GM10266 (cell line): ENCODE measurements at regions not wholly inside any gene's neighbourhood (a gene's known extent, or its start where the extent isn't known, plus 50 kb on each side); places are given as distances from the start of the nearest gene placed in this dataset.

Experiments
- DNase-seq: peaks from one replicate; pipeline ENCODE4 v3.0.0; 2012; ENCODE audit errors: extremely low spot score
- CTCF ChIP-seq: IDR thresholded peaks from 2 replicates; pipeline ENCODE4 v1.5.1; 2012; ENCODE audit warnings: mild to moderate bottlenecking, low read depth; ENCODE audit not compliant: control insufficient read depth, insufficient read depth; ENCODE audit errors: missing control alignments

GRCh38 chr3:117644203-117644602, 934.6 kb downstream of the TUSC7 start:
- DNase-seq: no peak
- TF ChIP-seq CTCF: no peak

DNA sequence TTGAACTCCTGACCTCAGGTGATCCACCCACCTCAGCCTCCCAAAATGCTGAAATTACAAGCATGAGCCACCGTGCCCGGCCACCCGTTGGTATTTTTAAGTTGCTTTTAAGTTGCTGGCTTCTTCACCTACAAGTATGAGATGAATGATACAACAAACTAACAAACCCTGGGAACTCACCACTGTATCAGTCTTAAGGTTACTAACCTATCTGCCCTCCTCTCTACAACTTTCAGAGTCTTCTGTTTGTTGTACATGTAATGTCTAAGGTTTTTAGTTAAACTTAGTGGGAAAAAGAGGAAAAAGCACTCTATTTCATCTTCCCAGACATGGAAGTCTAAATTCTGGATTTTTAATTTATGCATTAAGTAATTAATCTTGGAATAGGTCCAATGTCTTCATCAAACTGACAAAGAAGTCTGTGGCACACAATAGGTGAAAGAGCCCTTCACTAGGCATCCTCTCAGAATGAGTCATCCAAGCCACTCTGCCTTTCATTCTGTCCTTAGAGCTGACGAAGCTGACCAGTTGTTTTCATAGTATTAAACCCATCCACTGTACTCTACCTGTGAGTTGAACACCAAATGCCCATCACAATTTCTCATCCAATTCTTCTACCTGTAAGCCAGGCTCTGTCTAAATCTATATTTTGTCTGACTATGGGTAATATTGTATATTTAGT, 936.1 kb downstream of the TUSC7 start:
- no peak for DNase-seq
- no peak for TF ChIP-seq CTCF

DNA sequence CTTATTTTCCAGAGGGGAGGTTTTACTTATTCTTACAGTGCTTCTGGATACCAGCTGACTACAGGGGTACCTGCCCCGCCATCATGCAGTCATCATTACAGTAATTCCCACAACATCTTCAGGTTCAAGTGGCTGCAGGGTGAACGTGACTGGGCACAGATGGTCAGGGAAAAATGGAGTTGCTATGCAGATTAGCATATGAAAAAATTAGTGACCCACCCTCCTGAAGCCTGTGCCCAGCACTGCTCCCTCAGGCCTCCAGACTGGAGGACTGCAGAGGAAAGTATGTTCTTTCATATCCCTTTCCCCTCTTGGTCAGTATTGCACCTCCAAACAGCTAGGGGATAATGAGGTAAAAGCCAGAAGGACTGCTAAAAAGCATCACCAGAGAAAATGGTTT, 937.9 kb downstream of the TUSC7 start:
- DNase-seq: no peak
- no peak for TF ChIP-seq CTCF

DNA sequence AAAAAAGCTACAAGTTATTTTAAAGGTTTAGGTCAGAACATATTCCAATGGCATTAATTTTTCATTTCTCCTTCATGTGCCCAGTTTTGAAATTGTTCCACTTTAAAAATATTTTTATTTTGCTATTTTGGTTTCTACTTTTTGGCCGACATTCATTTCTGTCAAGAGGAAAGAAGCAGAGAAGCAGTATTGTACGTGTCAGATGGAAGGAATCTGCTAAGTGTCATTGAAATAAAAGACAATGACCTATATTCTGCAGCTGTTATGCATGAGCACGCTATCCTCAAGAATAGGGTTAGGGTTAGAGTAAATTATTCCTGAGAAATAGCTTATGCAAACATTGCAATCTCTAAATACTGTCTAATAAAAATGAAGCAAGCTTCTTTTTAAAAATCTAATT, 941.7 kb downstream of the TUSC7 start:
- no peak for TF ChIP-seq CTCF
- no peak for DNase-seq

GRCh38 chr3:117656391-117656790, 946.8 kb downstream of the TUSC7 start:
- no peak for TF ChIP-seq CTCF
- DNase-seq: no peak

- DNase-seq: no peak
- no peak for TF ChIP-seq CTCF
Measured at GRCh38 chr3:117657278-117657677, 947.7 kb downstream of the TUSC7 start.

GRCh38 chr3:117660941-117661817, 951.6 kb downstream of the TUSC7 start:
- TF ChIP-seq CTCF: no peak
- no peak for DNase-seq
